ENCODE measurements at regions not wholly inside any gene's neighbourhood (a gene's known extent, or its start where the extent isn't known, plus 50 kb on each side); places are given as distances from the start of the nearest gene placed in this dataset.

- H3K4me1 ChIP-seq (ENCODE audit: insufficient read depth, low read length): no peaks in the 10 kb centered on the region; the same call in 1 of the 2 replicates
- H3K36me3 ChIP-seq (ENCODE audit: insufficient read depth, low read length): no peaks in the 10 kb centered on the region
- H3K9ac ChIP-seq (ENCODE audit: low read depth, low read length): no peak overlapping the region
- H3K9me3 ChIP-seq (ENCODE audit: control insufficient read depth, insufficient read depth, low read length): no peaks in the 10 kb centered on the region
Measured at GRCh38 chr3:194779729-194780224, 94.1 kb downstream of the FAM43A start.

DNA sequence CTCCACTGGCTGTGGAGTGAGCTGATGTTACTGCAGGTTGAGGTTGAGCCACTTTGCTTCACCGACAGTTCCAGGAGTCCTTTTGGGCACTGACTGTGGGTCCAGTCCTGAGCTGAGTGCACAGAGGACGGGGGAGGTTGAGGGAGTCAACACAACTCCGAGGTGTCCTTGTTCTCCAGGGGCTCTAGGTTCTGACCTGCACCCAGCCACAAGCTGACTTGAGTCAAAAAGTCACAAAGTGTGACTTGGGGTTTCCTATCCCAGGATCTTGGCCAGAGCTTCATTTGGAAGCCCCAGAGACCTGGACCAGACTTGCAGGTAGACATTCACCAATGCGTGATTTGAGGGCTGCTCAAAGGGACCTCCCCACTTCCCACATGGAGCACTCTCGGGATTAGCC lies 95.0 kb downstream of the FAM43A start:
- Histone ChIP-seq H3K4me1 (ENCODE audit: insufficient read depth, low read length) (no peaks in the 10 kb centered on the region; the same call in 1 of the 2 replicates), H3K9ac (ENCODE audit: low read depth, low read length) (no peak overlapping the region), H3K36me3 (ENCODE audit: insufficient read depth, low read length) (no peaks in the 10 kb centered on the region), H3K9me3 (ENCODE audit: control insufficient read depth, insufficient read depth, low read length) (no peaks in the 10 kb centered on the region)

- no peaks in the 10 kb centered on the region for H3K36me3 ChIP-seq (ENCODE audit: insufficient read depth, low read length)
- no peaks in the 10 kb centered on the region for H3K9me3 ChIP-seq (ENCODE audit: control insufficient read depth, insufficient read depth, low read length)
- H3K9ac ChIP-seq (ENCODE audit: low read depth, low read length): no peak overlapping the region
- no peaks in the 10 kb centered on the region; the same call in 1 of the 2 replicates for H3K4me1 ChIP-seq (ENCODE audit: insufficient read depth, low read length)
Measured at GRCh38 chr3:194781617-194782016, 95.9 kb downstream of the FAM43A start.

GRCh38 chr3:194782698-194783404 lies 97.2 kb downstream of the FAM43A start:
- no peak overlapping the region for H3K9ac ChIP-seq (ENCODE audit: low read depth, low read length)
- no peaks in the 10 kb centered on the region for H3K9me3 ChIP-seq (ENCODE audit: control insufficient read depth, insufficient read depth, low read length)
- no peaks in the 10 kb centered on the region for H3K36me3 ChIP-seq (ENCODE audit: insufficient read depth, low read length)
- no peaks in the 10 kb centered on the region for H3K4me1 ChIP-seq (ENCODE audit: insufficient read depth, low read length)

DNA sequence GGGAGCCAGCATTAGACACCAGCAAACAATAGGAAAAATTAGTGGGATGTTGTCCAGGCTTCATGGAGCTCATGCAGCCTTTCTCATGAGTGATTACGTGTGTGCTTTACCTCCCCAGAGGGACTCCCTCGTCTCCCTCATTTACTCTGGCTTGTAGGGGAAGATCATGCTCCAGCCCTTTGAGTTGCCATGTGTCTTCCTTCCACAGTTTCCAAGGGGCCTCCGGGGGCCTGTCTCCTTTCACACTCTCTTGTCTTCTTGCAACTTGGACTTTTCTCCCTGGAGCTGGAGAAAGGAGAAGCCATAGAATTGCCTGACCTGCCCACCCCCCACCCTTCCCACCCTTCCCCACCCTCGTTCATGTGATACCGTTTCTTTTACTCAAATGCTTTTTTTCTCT lies 98.7 kb downstream of the FAM43A start:
- Histone ChIP-seq H3K9me3 (ENCODE audit: control insufficient read depth, insufficient read depth, low read length) (no peaks in the 10 kb centered on the region), H3K4me1 (ENCODE audit: insufficient read depth, low read length) (no peaks in the 10 kb centered on the region), H3K36me3 (ENCODE audit: insufficient read depth, low read length) (no peaks in the 10 kb centered on the region)

DNA sequence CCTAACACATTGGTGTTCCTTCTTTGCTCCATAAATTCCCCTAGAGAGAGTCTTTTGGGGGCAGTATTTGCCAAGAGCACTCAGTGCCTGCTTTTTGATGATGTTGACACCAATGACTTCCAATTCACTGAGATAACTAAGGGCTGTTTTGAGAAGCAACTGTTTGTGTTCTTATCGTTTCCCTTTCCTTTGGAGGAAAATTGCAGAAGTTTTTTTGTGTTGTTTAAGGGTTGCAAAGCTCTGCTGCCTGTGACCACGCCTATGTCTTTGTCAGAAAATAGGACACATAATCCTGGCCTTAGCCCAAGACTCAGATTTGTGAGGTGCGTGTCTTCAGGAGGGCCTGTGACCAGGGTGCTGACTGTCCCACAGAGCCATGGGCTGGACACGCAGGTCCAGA lies 99.6 kb downstream of the FAM43A start:
- H3K4me1 ChIP-seq (ENCODE audit: insufficient read depth, low read length): no peaks in the 10 kb centered on the region
- no peaks in the 10 kb centered on the region for H3K36me3 ChIP-seq (ENCODE audit: insufficient read depth, low read length)
- H3K9me3 ChIP-seq (ENCODE audit: control insufficient read depth, insufficient read depth, low read length): no peaks in the 10 kb centered on the region
- H3K9ac ChIP-seq (ENCODE audit: low read depth, low read length): no peak overlapping the region

More for the DNA sequence above, 98.7 kb downstream of the FAM43A start:
- H3K9ac ChIP-seq (ENCODE audit: low read depth, low read length): no peak overlapping the region

DNA sequence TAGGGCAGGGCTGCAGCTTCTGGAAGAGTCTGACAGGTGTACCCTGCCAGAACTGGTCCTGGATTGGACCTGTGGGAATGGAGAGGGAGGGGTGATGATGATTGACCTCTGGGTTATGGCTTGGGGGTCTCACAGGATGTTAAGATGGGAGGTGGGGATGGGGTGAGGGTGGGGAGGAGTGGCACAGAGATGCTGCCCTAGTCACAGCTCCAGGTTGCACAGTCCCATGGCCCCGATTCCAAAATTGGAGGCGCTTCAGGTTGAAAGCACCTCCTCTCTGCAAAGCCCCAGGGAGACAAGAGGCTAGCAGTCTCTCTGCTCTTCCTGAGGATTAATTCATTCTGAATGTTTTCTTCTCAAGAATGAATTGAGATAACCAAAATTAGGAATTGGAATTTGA lies 101.4 kb downstream of the FAM43A start:
- Histone ChIP-seq H3K9ac (ENCODE audit: low read depth, low read length) (no peak overlapping the region), H3K36me3 (ENCODE audit: insufficient read depth, low read length) (no peaks in the 10 kb centered on the region), H3K9me3 (ENCODE audit: control insufficient read depth, insufficient read depth, low read length) (no peaks in the 10 kb centered on the region), H3K4me1 (ENCODE audit: insufficient read depth, low read length) (no peaks in the 10 kb centered on the region)

GRCh38 chr3:194787650-194788049 lies 102.0 kb downstream of the FAM43A start:
- Histone ChIP-seq H3K9me3 (ENCODE audit: control insufficient read depth, insufficient read depth, low read length) (no peaks in the 10 kb centered on the region), H3K9ac (ENCODE audit: low read depth, low read length) (no peak overlapping the region), H3K4me1 (ENCODE audit: insufficient read depth, low read length) (no peaks in the 10 kb centered on the region), H3K36me3 (ENCODE audit: insufficient read depth, low read length) (no peaks in the 10 kb centered on the region)

GRCh38 chr3:194792368-194792767 lies 106.7 kb downstream of the FAM43A start:
- Histone ChIP-seq H3K36me3 (ENCODE audit: insufficient read depth, low read length) (no peaks in the 10 kb centered on the region), H3K9me3 (ENCODE audit: control insufficient read depth, insufficient read depth, low read length) (no peaks in the 10 kb centered on the region), H3K9ac (ENCODE audit: low read depth, low read length) (no peak overlapping the region), H3K4me1 (ENCODE audit: insufficient read depth, low read length) (no peaks in the 10 kb centered on the region)

DNA sequence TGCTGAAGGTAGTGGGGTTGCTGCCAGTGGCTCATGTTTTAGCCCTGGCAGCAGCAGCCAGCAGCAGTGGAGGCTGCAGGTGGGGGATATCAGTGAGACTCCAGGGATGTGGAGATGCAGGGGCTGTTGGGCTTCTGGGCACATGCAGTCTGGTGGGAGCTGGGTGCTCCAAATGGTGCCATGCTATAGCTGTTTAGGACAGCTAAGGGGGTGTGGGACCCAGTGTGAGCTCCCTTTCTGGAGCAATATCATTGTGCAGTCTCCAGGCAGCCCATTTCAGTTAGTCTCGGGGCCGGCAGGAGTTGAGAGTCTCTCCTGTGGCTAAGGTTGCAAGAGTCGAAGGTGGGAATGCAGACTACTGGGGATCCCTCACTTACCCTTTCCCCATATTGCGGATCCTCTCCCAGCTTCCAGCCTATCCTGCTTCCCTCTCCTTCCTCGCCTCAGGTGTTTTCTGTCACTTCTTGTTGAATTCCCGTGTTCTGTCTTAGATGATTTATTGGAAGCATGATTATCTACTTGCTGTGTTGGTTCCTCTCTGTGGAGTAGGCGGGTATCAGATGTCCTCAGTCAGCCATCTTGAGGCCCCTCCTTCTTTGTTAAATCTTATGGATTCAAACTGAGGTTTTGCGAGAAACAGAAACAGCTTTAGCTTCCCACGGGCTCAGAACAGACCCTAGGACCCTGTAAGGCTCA lies 112.0 kb downstream of the FAM43A start:
- Histone ChIP-seq H3K9ac (ENCODE audit: low read depth, low read length) (no peak overlapping the region), H3K36me3 (ENCODE audit: insufficient read depth, low read length) (no peaks in the 10 kb centered on the region), H3K4me1 (ENCODE audit: insufficient read depth, low read length) (peaks cover 7% of the 10 kb centered on the region; the same call in 1 of the 2 replicates), H3K9me3 (ENCODE audit: control insufficient read depth, insufficient read depth, low read length) (no peaks in the 10 kb centered on the region)

DNA sequence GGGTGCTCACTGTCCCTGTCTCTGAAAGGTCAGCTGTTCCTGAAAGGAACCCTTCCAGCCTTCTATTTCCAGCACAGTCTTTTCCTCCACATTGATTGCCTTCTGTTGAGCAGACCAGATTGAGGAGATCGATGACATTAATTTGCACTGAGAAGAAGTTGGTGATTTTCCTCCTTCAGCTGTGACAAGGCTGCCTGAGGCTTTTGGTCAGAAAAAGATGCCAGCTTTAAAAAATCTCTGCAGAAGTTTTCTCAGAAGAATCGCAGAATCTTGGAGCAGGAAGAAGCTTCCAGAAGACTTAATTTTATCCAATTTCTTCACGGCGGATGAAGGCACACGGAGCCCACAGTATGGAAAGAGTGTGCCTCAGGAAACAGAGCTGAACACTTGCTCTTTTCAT lies 112.8 kb downstream of the FAM43A start:
- no peaks in the 10 kb centered on the region for H3K36me3 ChIP-seq (ENCODE audit: insufficient read depth, low read length)
- peaks cover 7% of the 10 kb centered on the region; the same call in 1 of the 2 replicates for H3K4me1 ChIP-seq (ENCODE audit: insufficient read depth, low read length)
- H3K9me3 ChIP-seq (ENCODE audit: control insufficient read depth, insufficient read depth, low read length): no peaks in the 10 kb centered on the region

GRCh38 chr3:194800002-194800401 lies 114.3 kb downstream of the FAM43A start:
- Histone ChIP-seq H3K9me3 (ENCODE audit: control insufficient read depth, insufficient read depth, low read length) (no peaks in the 10 kb centered on the region), H3K36me3 (ENCODE audit: insufficient read depth, low read length) (no peaks in the 10 kb centered on the region), H3K9ac (ENCODE audit: low read depth, low read length) (no peak overlapping the region), H3K4me1 (ENCODE audit: insufficient read depth, low read length) (peaks cover 7% of the 10 kb centered on the region; the same call in 1 of the 2 replicates)

More for the DNA sequence above, 112.8 kb downstream of the FAM43A start:
- H3K9ac ChIP-seq (ENCODE audit: low read depth, low read length): no peak overlapping the region

DNA sequence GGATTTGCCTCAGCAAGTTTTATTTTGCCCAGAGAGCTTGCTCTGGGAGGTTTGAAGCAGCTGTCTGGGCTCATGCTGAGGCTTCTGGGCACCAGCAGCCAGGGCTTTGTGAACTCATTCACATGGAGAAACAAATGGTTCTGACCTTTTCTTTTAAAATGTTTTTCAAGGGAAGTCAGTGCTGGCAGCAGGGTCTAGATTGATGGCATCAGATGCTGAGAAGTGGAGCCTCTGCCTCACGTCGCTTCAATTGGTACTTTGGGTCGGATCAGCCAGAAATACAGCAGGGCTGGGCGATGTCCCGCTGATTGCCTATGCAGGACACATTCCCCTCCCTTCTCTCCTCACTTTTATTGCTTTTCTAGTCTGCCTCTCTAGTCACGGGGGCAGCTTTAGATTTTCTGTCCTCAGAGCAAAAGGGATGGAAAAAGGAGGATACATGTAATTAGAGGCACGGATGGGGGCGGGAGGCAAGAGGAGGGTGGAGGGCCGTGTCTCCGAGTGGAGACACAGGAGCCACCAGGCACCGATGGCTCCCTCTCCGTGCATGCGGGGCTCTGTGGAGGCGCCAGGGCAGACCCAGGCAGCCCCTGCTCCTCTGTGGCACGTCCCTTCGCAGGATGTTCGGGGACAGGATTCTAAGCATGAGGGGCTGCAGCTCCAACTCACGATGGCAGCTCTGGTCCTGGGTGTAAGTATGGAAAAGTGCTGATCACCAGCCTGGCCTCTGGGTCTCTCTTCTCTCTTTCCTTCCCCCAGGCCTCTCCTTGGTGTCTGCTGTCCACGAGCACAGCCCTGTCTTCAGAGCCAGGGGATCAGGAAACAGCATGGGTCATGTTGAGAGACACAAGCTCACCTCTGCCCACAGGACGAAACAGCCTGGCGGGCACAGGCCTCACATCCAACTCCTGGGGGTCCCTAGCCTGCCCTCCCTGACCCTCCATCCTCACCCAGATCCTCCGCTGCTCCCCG lies 116.1 kb downstream of the FAM43A start:
- no peaks in the 10 kb centered on the region for H3K9me3 ChIP-seq (ENCODE audit: control insufficient read depth, insufficient read depth, low read length)
- H3K9ac ChIP-seq (ENCODE audit: low read depth, low read length): no peak overlapping the region
- H3K4me1 ChIP-seq (ENCODE audit: insufficient read depth, low read length): peaks cover 7% of the 10 kb centered on the region; the same call in 1 of the 2 replicates
- H3K36me3 ChIP-seq (ENCODE audit: insufficient read depth, low read length): no peaks in the 10 kb centered on the region

GRCh38 chr3:194804796-194805195 lies 119.1 kb downstream of the FAM43A start:
- Histone ChIP-seq H3K36me3 (ENCODE audit: insufficient read depth, low read length) (no peaks in the 10 kb centered on the region), H3K9me3 (ENCODE audit: control insufficient read depth, insufficient read depth, low read length) (no peaks in the 10 kb centered on the region), H3K9ac (ENCODE audit: low read depth, low read length) (no peak overlapping the region), H3K4me1 (ENCODE audit: insufficient read depth, low read length) (peaks cover 7% of the 10 kb centered on the region; the same call in 1 of the 2 replicates)
